Fibroblast of the aortic adventitia (primary cell): ENCODE measurements at regions not wholly inside any gene's neighbourhood (a gene's known extent, or its start where the extent isn't known, plus 50 kb on each side); places are given as distances from the start of the nearest gene placed in this dataset.

Source experiments
- DNase-seq: peaks from one replicate; pipeline ENCODE4 v3.0.0-alpha.2; 2010; ENCODE audit warnings: low read depth
- H3K4me3 ChIP-seq: 2 replicates; pipeline ENCODE4 v1.5.1; 2011; ENCODE audit warnings: low read depth, mild to moderate bottlenecking, control low read depth, low read length, moderate library complexity
- CTCF ChIP-seq: IDR thresholded peaks from 2 replicates; pipeline ENCODE4 v1.5.1; 2011; ENCODE audit warnings: mild to moderate bottlenecking, low read length, control low read depth, inconsistent platforms; ENCODE audit not compliant: insufficient read depth

- TF ChIP-seq CTCF, result peak; percentile 67
- no peak overlapping the region for H3K4me3 ChIP-seq
- peak; percentile 88 for DNase-seq
Measured at GRCh38 chr6:137707590-137708360, 159.3 kb upstream of the TNFAIP3 start.

DNA sequence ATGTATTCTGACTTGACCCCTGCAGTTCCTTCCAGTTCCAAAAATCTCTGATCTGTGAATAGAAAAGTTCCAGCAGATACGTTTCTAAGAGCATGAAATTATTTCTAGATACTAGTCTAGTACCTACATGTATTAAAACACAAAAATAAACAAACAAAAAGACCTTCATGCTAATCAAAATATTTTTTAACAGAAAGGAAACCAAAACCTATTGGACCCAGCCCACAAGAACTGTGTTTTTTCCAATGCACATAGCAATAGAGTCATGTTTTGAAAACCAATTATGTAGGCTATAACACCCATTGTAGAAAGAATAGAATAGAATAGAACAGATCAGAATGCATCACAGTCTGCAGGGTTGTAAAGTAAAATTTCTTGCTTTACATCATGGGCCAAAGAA is 158.6 kb upstream of the TNFAIP3 start:
- no peak for TF ChIP-seq CTCF
- H3K4me3 ChIP-seq, result no peak overlapping the region
- no peak for DNase-seq

DNA sequence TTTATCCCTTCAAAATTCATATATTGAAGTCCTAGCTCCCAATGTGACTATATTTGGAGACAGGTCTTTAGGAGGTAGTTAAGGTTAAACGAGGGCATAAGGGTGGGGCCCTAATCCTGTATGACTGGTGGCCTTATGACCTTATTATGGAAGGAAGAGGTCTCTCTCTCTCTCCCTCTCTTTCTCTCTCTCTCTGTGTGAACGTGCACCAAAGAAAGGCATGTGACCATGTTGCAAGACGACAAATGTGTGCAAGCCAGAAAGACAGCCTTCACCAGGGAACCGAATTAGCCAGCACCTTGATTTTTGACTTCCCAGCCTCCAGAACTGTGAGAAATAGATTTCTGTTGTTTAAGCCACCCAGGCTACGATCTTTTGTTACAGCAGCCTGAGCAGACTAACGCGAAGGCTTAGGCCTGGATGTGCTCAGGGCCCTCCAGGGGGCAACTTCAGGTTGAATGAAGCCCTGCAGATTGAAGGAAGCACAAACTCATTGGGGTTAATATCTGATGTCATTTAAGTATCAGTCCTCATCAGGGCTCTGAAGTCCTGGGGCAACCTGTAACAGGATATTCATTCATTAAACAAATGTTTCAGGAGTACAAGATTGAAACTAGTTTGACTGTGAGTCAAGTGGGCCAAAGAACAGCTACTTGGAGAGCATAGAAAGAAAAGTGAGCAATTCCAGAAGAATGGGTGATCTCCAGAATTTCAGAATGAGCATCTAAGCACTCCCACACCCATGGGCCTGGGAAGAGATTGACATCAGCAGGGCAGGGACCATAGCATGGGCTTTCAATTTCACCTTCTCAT is 157.4 kb upstream of the TNFAIP3 start:
- no peak for TF ChIP-seq CTCF
- no peak overlapping the region for H3K4me3 ChIP-seq
- DNase-seq, result peak; percentile 83

- no peak overlapping the region for H3K4me3 ChIP-seq
- no peak for DNase-seq
- TF ChIP-seq CTCF, result no peak
Measured at GRCh38 chr6:137711972-137712371, 155.1 kb upstream of the TNFAIP3 start.

GRCh38 chr6:137712587-137712986 is 154.5 kb upstream of the TNFAIP3 start:
- no peak for TF ChIP-seq CTCF
- DNase-seq, result no peak

DNA sequence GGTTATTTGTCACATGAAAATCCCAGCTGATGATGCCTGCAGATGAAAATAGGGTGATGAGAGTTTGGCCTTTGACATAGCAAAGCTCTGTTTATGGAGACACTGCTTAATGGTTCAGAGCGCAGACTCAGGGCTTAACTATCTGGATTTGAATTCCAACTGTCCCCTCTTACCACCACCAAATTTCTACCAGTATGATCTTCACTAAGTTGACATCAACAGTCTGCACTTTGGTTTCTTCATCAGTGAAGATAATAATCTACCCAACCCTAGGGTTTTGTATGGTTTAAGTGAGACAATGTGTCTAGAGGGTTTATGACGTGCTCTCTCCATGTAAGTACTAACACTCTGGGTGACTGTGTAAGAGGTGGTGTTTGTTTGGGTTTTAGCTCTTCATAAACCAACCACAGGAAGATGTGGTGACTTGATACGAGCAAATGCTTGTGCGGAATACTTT is 151.4 kb upstream of the TNFAIP3 start:
- TF ChIP-seq CTCF, result no peak
- no peak overlapping the region for H3K4me3 ChIP-seq
- no peak for DNase-seq

More at GRCh38 chr6:137712587-137712986, 154.5 kb upstream of the TNFAIP3 start:
- H3K4me3 ChIP-seq, result no peak overlapping the region
